ENCODE measurements at regions not wholly inside any gene's neighbourhood (a gene's known extent, or its start where the extent isn't known, plus 50 kb on each side); places are given as distances from the start of the nearest gene placed in this dataset.

DNA sequence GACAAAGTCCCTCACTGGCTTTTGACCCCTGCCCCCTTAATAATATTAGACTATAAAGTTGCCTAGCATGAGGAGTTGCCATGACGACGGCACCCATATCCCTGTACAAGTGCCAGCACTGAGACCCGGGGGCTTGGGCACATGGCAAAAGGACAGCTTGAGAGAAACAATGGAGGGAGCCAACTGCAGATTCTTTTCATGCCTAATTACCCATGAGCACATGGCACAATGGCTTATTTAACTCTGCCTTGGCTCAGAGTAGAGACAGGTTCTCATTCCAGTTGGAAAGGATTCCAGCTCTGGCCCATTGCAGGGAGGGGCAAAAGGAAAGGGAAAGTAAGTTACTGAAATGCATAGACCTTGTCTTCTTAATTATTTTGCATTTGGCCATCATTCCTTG is 261.2 kb upstream of the UBASH3B start:
- DNase-seq: no peak

DNA sequence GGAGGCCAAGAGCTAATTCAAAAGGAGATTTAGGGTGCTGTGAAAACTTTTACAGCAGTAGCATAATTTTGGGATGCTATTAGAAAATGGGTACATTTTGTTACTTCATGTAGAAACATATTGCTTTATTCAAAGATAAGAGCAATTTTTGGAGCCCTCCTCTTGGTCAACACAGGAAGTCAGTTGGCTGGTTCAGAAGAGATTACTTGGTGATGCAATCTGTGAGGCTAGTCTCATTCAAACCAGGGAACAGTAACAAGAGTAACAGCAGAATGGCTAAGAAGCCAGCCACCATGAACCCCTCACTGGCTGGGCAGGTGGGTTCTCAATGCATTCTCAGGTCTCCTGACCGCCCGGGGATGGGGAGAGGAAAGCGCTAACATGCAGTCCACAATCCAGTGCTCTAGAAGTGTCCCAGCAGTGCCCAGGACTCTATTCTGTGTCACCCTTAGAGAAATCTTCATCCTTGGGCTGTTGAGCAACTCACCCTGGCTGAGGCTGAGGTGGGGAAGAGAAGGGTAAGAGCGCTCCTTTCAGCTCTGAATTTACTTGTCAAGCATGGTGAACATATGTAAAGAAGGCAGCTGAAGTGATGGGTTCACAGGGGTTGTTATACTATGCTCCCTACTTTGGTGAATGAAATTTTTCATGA is 262.2 kb upstream of the UBASH3B start:
- DNase-seq: no peak

DNA sequence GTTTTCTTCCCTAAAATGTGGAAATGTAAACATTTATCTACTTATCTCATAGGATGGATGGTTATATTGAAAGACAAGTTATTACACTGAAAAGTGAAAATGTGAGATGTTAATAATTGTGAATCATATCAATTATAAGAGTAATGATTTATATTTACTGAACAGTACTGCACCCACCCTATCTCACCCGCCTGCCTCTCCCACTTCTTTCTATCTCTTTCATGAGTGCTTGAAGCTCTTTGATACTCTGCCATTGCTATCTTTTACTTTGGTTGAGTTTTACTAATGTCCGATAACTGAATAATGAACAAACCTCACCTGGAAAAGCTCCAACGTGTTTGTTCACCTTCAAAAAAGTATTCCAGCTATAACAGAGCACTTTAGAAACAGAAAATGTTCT is 263.0 kb upstream of the UBASH3B start:
- no peak for DNase-seq

DNA sequence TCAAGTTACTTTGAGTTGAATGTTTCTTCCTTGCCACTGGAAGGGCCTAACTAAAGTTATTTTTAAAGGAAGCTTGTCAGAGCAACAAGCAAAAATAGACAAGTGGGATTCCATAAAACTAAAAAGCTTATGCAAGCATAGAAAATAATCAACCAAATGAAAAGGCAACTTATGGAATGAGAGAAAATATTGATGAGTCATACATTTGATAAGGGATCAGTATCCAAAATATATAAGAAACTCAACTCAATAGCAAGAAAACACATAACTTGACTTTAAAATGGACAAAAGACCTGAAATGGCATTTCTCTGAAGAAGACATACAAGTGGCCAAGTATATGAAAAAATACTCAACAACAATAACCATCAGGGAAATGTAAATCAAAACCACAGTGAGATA is 264.5 kb upstream of the UBASH3B start:
- DNase-seq: no peak

DNA sequence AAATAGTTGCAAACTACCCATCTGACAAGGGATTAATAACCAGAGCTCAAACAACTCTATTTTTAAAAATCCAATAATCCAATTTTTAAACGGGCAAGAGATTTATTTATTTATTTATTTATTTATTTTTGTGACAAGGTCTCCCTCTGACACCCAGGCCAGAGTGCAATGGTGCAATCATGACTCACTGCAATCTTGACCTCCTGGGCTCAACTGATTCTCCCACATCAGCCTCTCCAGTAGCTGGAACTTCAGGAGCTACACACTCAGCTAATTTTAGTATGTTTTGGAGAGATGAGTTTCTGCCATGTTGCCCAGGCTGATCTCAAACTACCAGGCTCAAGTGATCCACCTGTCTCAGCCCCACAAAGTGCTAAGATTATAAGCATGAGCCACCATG is 267.2 kb upstream of the BLID start:
- no peak for DNase-seq

DNA sequence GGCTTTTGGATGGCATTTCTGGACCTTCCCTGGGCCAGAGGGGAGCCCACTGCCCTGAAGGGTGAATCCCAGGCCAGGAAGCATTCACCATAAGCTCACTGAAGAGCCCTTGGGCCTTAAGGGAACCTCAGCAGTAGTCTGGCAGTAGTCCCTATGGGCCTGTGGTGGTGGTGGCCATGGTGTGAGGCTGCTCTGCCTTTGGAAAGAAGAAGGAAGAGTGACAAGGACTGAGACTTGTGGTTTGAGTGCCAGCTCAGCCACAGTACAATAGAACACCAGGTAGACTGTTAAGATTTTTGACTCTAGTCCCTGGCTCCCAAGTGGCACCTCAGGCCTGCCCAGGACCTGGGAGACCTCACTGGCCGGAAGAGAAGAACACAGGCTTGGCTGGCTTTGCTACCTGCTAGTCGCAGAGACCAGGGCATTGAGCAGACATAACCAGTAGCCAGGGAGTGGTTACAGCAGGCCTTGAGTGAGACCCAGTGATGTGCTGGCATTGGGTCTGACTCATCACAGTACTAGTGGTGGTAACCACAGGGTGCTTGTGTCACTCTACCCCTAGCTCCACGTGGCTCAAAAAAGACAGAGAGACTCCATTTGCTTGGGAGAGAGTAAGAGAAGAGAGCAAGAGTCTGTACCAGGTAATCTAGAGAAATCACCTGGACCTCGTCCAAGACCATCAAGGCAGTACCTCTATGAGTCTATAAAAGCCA is 259.8 kb upstream of the BLID start:
- no peak for DNase-seq

DNA sequence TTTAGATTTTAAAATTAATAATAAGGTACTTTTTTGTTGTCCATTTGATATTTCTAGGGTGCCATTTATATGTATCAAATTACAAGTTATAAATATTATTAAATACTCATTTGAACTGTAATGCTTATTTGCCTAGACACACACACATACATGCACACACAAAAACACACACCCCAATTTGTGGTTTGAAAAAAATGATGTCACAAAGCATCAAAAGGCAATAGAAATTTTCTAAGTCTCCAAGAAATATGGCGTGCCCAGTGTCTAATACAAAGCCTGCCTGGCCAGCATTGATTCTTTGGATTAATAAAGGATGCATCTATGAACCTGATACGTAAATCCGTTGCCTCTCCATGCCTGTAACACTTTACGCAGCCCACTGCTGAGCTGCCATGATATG is 252.8 kb upstream of the BLID start:
- no peak for DNase-seq

DNA sequence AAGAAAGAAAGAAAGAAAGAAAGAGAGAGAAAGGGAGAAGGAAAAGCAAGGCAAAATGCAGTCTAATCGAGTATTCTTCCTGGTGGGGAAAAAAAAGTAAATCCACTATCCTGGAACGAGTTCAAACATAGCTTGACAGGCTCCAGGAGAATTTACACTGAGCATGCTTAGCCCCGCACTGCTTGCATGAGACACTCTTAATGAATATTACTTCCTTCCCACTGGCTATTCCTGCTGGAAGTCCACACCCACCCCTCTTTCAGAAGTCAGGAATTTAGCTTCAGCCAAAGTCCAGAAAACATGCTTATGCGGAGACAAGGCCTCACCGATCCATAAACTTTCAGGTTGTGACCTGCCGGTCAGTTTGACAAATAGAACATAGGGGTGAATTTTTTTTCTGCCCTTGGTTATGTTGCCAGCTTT is 251.8 kb upstream of the BLID start:
- no peak for DNase-seq

DNA sequence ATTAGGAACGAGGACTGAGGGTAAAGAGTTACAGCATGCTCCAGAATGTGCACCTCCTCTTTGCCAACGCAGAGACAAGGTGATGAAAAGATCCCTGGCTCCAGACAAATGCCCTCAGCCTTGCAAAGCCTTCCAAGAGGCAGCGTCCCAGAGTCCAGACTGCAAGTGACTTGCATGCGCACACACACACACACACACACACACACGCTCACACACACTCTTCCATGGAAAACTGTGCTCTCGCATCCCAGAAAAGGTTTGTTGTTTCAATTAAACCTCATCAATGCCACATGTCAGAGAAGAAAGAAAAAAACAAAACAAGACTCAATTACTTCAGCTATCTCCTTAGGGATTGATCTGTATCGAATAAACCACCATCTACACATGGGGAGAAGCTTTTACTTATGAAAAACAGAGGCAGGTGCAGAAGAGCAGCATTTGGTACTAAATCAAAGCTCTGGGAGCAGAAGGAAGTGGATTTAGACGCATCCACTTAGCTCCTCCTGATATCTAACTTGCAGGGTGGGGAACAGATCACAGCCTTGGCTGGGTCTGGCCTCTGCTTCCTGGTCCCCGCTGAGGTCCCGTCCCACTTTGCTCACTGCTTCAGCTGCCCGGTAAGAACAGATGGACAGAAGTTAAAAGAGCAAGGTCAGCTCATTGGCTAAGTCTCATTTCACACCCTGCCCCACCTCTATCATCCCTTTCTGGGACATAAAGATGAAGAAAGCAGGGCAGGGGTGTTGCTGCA is 249.8 kb upstream of the BLID start:
- no peak for DNase-seq

DNA sequence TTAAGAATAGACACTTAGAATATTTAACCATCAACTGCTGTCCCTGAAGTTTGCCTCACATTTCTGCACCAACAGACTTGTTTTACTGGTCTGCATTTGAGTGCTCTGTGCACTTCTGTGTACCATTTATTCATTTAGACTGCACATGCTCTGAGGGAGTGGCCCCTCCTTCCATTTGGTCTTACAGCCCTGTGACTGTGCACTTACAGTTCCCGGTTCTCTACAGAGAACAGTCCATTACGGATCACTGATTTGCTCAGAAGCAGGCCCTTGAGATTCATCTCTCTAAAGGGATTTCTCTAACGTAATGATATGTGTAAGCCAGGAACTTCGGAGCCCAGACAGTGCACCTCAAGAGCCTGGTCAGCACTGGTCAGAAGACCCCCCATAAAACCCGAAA is 247.3 kb upstream of the BLID start:
- DNase-seq: no peak

DNA sequence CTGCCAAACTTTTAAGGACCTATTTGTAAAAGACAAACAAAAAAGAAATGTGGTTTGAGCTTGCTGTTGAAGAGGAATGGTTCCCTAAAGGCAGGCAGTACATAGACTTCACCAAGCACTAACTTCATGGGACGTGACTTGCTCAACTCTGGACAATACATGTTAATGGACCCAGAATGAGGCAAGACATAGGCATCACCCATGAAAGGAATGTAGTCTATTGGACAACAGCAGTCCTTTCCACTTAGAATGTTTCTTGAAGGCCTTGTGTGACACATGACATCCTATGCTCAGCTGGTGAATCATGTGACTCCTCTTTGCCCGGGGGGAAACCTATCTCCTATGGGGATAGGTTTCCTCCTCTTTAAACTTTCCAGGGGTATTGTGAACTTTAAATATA is 246.4 kb upstream of the BLID start:
- DNase-seq: no peak

DNA sequence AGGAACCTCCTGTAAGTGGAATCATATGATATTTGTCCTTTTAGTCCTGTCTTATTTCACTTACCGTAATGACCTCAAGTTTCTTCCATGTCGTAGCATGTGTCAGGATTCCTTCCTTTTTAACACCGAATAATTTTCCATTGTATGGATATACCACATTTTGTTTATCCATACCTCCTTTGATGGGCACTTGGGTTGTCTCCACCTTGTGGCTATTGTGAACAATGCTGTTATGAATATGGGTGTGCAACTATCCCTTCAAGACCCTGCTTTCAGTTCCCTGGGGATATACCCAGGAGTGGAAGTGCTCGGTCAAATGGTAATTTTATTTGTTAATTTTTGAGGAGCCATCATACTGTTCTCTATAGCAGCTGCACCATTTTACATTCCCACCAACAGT is 244.9 kb upstream of the BLID start:
- no peak for DNase-seq

DNA sequence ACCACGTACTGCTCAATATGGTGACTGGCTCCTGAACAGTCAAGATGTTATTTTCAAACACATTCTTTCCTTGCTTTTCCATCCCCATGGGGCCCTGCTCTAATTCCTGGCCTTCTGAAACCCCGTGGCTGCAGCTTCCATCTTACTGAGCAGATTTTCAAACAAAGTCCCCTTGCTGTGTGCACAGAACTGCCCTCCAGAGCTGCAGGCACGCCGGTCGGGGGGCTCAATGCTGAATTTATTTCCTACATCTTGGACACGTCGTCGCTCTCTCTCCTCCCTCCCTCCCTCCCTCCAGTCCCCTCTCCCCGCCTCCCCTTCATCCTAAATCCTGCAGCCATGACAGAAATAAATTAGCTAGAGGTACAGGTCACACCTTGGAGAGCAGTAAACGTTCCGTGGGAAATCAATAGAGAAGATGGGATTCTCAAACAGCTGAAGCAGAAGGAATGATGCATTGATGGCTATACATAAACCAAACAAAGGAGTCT is 243.1 kb upstream of the BLID start:
- DNase-seq: no peak

DNA sequence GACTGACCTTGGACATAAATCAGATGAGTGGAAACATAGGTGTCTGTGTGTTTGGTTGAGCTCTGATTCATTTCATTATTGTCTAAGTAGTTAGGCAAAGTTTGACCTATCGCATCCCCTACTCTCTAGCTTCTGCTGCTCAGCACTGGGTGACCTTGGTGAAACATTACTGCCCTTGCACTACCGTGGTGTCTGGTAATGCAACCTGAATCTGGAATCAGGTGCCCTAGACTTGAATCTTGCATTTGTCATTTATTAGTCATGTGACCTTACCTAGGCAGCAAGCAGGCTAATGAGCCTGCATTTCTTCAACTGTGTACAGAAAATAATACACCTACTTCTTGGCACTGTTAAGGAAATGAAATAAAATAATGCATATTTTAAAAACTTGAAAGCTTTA is 242.3 kb upstream of the BLID start:
- DNase-seq: no peak

DNA sequence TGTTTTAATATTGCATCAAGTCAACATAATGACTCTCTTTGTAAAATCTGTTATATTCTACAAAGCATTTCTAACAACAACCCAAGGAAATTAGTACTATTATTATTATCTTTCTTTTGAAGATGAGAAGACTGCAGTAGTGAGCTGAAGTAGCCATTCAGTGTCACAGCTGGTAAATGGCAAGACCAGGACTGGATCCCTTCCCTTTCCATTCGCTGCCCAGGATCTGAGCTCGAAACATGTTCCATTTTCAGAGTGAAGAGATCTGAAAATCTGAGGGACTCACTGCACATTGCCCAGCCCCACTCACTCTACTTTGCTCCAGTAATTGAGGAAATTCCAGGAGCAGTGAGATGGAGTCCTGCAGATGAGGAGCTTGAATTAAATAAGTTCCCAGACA is 240.0 kb upstream of the BLID start:
- DNase-seq: no peak

DNA sequence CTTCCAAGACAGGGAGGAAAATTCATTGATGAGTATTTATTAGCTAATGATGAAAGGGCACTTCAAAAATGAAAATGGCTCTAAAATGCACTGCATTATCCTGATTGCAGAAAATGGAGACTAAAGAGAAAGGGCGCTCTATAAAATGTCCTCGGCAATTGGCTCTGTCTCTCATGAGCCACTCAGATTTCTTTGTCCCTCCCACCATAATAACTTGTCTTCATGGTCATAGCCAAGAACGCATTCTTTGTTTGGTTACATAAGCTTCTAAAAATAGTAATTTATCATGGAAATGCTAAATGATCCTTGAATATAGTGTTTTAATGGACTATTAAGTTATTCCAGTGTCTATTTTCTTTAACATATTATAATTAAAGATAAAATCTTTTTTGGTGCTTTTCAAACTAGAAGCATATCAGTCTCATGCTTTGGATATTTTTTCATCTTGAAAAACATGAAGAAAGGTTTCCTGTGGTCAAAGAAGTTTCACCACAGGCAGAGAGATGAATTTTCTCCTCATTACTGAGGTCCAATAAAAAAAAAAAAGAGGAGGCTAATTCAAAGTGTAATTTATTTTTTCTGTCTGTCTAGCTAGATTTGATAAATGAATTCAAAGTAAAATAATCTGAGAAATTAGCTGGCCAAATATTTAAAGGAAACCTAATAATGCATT is 238.1 kb upstream of the BLID start:
- no peak for DNase-seq

DNA sequence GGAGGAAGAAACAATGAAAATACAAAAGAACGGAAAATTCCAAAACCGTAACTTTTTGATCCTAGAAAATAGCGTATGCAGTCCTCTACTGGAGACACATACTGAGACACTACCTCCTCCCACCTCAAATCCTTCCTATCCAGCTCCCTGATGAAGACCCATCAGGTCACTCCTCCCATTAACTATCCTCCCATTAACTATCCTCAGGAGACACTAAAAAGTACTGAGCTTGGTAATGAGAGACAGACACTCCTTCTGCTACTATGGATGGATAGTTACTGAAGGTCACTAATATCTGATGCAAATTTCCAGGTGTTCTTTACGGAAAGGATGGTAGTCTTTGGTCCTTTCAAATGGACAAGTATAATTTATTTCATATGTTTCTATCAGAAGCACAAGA is 237.5 kb upstream of the BLID start:
- no peak for DNase-seq

DNA sequence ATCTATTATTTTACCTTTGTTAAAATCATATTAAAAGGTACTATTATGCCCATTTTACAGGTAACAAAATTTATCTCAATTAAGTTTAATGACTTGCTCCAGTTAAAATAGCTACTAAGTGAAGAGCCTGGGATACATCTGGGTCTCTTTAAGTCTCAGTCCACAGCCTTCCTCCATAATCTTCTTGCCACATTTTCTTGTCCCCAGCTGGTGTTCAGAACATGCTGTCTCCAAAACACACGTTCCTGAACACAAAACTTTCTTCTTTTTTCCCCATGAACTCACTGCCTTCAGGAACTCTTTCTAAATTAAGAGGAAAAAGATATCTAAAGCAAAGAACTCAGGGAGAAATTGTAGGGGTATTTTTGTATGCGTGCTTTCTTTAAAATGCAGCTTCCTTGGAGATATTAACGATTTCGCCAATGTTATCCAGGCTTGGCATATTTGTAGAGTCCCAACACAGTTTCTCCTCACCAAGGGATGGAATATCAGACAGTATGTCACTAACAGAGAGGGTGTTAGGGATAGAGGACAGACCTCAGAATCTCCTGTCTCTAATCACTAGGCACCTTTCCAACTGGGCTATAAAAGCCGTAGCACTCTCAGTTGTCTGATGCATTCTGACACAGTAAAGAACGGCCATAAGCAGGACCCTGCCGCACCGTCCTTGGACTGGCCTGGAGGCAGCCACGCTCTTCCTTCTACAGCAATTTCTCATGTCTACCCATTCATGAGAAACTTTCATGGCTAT is 232.8 kb upstream of the BLID start:
- DNase-seq: no peak

DNA sequence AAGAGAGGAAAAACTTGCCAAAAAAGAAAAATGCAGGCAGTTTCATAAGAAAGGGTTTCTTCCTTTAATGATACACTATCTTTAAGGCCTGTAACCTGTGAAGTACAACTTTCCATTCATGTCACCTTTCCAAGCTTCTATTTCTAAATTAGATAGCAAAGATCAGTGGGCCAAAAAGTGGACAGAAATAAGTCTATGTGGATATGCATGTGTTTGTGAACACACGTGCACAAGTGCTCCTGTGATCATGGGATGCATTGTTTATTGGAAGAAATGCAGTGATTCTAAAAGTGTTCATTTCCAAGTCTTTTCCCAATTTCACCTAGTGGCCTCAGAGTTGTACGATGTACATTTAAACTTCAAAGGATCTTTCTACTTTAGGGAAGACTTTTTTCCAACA is 230.0 kb upstream of the BLID start:
- no peak for DNase-seq

DNA sequence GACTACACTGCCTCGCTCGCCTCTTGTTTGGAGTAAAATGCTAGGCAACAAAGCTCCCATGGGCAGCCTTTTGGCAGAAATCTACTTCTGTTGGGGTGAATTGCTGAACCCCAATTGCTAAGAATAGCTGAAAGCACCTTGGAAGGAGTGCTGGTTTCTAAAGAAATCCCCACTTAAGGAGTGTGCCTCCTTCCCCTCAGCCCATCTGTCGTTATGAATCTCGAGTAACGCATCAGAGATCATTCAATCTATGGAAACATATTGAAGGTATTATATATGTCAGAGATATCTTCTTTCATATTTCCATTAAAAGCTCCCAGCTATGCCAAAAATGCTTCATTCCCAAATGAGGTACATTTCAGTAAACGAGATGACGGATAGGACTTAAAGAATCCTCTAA is 229.6 kb upstream of the BLID start:
- no peak for DNase-seq

DNA sequence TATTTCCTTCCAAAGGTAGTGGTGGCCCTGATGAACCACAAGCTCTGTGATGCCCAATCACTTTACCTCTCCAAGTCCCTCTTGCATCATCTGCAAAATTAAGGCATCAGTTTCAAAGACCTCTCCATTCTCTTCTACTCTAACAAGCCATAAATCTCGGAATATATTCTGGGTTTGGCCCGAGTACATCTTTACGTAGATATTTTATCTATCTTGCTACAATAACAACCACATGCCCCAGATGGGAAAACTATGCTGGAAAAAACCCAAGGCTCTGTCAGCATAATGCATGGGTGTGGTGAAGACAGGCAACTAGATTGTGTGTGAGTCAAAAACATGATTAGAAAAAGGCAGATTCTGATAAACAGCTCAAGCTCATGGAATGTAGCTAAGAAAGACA is 228.2 kb upstream of the BLID start:
- DNase-seq: no peak

DNA sequence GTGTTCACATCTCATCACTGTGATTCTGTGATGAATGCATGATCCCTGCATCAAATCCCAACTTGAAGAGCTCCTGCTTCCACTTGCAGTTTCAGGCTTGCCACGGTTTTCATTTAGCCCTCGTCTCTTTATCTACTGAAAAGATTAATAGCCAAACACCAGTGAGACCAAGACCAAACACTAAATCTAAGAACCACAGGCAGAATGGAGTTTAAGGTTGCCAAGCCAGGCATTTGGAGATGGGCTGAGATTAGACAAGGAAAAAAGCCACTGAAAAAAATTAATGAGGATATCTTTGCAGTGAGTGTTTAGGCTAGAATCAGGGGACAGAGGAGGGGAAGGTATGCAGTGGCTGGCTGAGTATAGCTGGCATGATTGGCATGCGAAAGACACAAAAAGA is 227.2 kb upstream of the BLID start:
- no peak for DNase-seq

Measured in activated effector memory CD4-positive, alpha-beta T cell treated with anti-CD3 and anti-CD28 coated beads, Interleukin-2, amount 50 U/mL, for 16 hours (primary cell).